Caco-2 (cell line): ENCODE measurements at regions not wholly inside any gene's neighbourhood (a gene's known extent, or its start where the extent isn't known, plus 50 kb on each side); places are given as distances from the start of the nearest gene placed in this dataset.

Source experiments
- BruUV-seq: library from RNA; stranded (reverse); fragments of 400-500 nt; replicated peaks from 2 replicates; lab custom pipeline; 2021; lab: Mats Ljungman, UMichigan
- CTCF ChIA-PET: fragments of 300-600 bp; sonication (Branson Sonifier 250); formaldehyde crosslinking; loops from one replicate; lab custom pipeline; 2022; ENCODE audit warnings: antibody characterized with exemption; lab: Charles Lee
- POLR2A ChIA-PET: fragments of 300-600 bp; sonication (Branson Sonifier 250); formaldehyde crosslinking; loops from one replicate; lab custom pipeline; 2022; ENCODE audit warnings: antibody characterized with exemption; lab: Charles Lee
- DNase-seq, 2 experiments: peaks; one replicate each; pipeline versions ENCODE4 v3.0.0 to v3.0.0-alpha.2; 2020 to 2022
- H3K27me3 ChIP-seq: replicated peaks from 2 replicates; pipeline ENCODE4 v1.6.0; 2011; ENCODE audit warnings: low read length; ENCODE audit not compliant: control insufficient read depth, insufficient read depth
- H3K36me3 ChIP-seq: 2 replicates; pipeline ENCODE4 v1.5.1; 2011; ENCODE audit warnings: low read length; ENCODE audit not compliant: control insufficient read depth, insufficient read depth
- H3K4me1 ChIP-seq: fragments of 250-450 bp; sonication (Bioruptor Pico); 2 replicates; pipeline ENCODE4 v1.5.1; 2020; ENCODE audit warnings: mild to moderate bottlenecking
- H3K4me3 ChIP-seq: 2 replicates; pipeline ENCODE4 v1.5.1; 2011; ENCODE audit warnings: low read depth, mild to moderate bottlenecking, control low read depth, low read length
- H3K9me3 ChIP-seq: fragments of 250-450 bp; sonication (Bioruptor Pico); 2 replicates; pipeline ENCODE4 v1.5.1; 2020; ENCODE audit warnings: mild to moderate bottlenecking, moderate library complexity
- H3K27ac Mint-ChIP-seq: one replicate; pipeline ENCODE4 v1.8.0; 2022; ENCODE audit warnings: mixed read lengths; ENCODE audit not compliant: unreplicated experiment
- H3K27me3 Mint-ChIP-seq: one replicate; pipeline ENCODE4 v1.8.0; 2022; ENCODE audit warnings: mixed read lengths; ENCODE audit not compliant: insufficient read depth, unreplicated experiment
- H3K36me3 Mint-ChIP-seq: one replicate; pipeline ENCODE4 v1.8.0; 2022; ENCODE audit warnings: mild to moderate bottlenecking, mixed read lengths; ENCODE audit not compliant: insufficient read depth, unreplicated experiment
- H3K4me1 Mint-ChIP-seq: one replicate; pipeline ENCODE4 v1.8.0; 2022; ENCODE audit warnings: low read depth, mixed read lengths; ENCODE audit not compliant: unreplicated experiment
- H3K4me3 Mint-ChIP-seq: one replicate; pipeline ENCODE4 v1.8.0; 2022; ENCODE audit warnings: mild to moderate bottlenecking, moderate library complexity, mixed read lengths; ENCODE audit not compliant: unreplicated experiment
- H3K9me3 Mint-ChIP-seq: one replicate; pipeline ENCODE4 v1.8.0; 2022; ENCODE audit warnings: mixed read lengths; ENCODE audit not compliant: unreplicated experiment
- intact Hi-C: fragments of 100-400 bp; cut with micrococcal nuclease; formaldehyde crosslinking; loops from one replicate; pipeline ENCODE4 v1.10.0; 2022; ENCODE audit not compliant: unreplicated experiment
- TF ChIP-seq, protein P1 (sequence below), 2 experiments: fragments of 200-600 bp in 1 of 2; IDR thresholded peaks; 1 replicate in 1 of 2; 2 replicates in 1 of 2; pipeline versions ENCODE4 v1.5.1 to v1.8.0; 2011 to 2022; ENCODE audit warnings: antibody characterized with exemption in 1 of 2, control low read depth in 1 of 2, inconsistent platforms in 1 of 2, low read depth in 1 of 2, low read length in 1 of 2, mild to moderate bottlenecking in 1 of 2, moderate library complexity in 1 of 2; ENCODE audit not compliant: insufficient read depth in 1 of 2, severe bottlenecking in 1 of 2, unreplicated experiment in 1 of 2

DNA sequence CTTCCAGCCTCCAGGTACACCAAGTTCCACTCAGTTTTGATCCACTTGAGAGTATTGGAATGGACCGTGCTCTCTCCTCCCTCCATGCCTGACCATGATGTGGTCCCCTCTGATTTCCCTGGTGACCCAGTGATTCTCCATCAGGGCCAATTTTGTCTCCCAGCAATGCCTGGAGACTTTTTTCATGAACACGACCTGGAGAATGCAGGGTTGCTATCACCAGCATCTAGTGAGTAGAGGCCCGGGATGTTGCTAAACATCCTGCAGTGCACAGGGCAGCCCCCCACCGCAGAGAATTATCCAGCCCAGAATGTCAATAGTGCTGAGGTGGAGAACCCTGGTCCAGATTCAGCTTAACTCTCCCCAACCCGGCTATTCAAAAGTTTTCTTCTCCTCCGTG lies 134.0 kb upstream of the RREB1 start:
- DNase-seq: no peak
- TF ChIP-seq, protein P1, sequence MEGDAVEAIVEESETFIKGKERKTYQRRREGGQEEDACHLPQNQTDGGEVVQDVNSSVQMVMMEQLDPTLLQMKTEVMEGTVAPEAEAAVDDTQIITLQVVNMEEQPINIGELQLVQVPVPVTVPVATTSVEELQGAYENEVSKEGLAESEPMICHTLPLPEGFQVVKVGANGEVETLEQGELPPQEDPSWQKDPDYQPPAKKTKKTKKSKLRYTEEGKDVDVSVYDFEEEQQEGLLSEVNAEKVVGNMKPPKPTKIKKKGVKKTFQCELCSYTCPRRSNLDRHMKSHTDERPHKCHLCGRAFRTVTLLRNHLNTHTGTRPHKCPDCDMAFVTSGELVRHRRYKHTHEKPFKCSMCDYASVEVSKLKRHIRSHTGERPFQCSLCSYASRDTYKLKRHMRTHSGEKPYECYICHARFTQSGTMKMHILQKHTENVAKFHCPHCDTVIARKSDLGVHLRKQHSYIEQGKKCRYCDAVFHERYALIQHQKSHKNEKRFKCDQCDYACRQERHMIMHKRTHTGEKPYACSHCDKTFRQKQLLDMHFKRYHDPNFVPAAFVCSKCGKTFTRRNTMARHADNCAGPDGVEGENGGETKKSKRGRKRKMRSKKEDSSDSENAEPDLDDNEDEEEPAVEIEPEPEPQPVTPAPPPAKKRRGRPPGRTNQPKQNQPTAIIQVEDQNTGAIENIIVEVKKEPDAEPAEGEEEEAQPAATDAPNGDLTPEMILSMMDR (IDR thresholded peaks at IDR 0.05; ENCODE audit: insufficient read depth in 1 of 2, low read depth in 1 of 2, low read length in 1 of 2, severe bottlenecking in 1 of 2, unreplicated experiment in 1 of 2): no peak
- Mint-ChIP-seq H3K4me1 (peaks cover 48% of the 10 kb centered on the region), H3K27me3 (no peaks in the 10 kb centered on the region), H3K27ac (peak overlapping the region; percentile 98), H3K36me3 (peaks cover 9% of the 10 kb centered on the region), H3K9me3 (peaks cover 10% of the 10 kb centered on the region), H3K4me3 (no peak overlapping the region)
- Histone ChIP-seq H3K4me3 (no peak overlapping the region), H3K27me3 (no peaks in the 10 kb centered on the region), H3K4me1 (peaks cover 40% of the 10 kb centered on the region), H3K36me3 (no peaks in the 10 kb centered on the region), H3K9me3 (no peaks in the 10 kb centered on the region)
- BruUV-seq: no TSS peak
- CTCF ChIA-PET: no interaction called here
- intact Hi-C loops: no loop called here
- POLR2A ChIA-PET: no interaction called here

DNA sequence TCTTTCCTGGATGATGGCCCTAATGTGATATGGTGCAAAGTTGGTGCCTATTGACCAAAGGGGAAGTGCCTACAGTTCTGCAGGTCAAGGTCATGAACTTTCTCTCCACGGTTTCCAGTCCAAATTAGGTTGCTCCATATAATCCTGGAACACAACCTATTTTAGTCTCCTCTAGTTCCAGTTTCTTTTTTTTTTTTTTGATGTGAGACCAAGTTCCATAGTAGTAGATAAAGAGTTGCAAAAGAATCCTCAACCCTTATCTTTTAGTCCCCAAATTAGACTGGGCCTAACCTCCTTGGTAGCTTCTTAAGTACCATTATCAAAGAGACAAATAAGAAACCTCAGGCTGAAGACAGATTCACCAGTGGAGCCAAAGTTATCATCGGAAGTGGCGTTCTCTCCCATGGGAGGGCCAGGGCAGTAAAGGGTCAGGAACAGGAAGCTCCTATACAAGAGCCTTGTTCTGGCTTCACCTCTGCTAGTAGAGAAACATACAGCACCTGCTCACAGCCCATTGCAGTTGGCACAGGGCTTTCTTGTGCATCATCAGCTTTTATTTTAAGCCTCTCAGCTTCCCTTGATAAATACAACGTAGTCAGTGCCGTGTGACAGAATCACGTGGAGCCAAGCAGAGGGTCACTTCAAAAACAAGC lies 132.2 kb upstream of the RREB1 start:
- H3K36me3 ChIP-seq: no peaks in the 10 kb centered on the region
- ChIA-PET CTCF (no interaction called here), POLR2A (no interaction called here)
- no peak overlapping the region for H3K4me3 ChIP-seq
- TF ChIP-seq, protein P1 (IDR thresholded peaks at IDR 0.05; ENCODE audit: insufficient read depth in 1 of 2, low read depth in 1 of 2, low read length in 1 of 2, severe bottlenecking in 1 of 2, unreplicated experiment in 1 of 2): no peak
- no peak for DNase-seq
- H3K9me3 Mint-ChIP-seq: peaks cover 10% of the 10 kb centered on the region
- intact Hi-C loops: no loop called here
- H3K27me3 ChIP-seq: no peaks in the 10 kb centered on the region
- no peak overlapping the region for H3K27ac Mint-ChIP-seq
- no peaks in the 10 kb centered on the region for H3K9me3 ChIP-seq
- H3K36me3 Mint-ChIP-seq: no peaks in the 10 kb centered on the region
- peaks cover 24% of the 10 kb centered on the region for H3K4me1 ChIP-seq
- H3K27me3 Mint-ChIP-seq: no peaks in the 10 kb centered on the region
- no peak overlapping the region for H3K4me3 Mint-ChIP-seq
- BruUV-seq: no TSS peak
- peaks cover 31% of the 10 kb centered on the region for H3K4me1 Mint-ChIP-seq

DNA sequence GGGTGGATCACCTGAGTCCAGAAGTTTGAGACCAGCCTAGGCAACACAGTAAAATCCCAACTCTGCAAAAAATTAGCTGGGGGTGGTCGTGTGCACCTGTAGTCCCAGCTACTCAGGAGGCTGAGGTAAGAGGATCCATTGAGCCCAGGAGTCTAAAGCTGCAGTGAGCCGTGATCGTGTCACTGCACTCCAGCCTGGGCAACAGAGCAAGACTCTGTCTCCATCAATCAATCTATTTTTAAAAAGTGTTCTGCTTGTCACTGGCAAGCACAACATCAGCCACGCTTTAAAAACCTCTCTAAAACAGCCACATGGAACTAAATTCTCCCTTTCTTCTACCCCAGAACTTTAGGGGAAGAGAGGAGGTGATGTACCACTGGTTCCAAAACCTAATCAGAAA lies 131.6 kb upstream of the RREB1 start:
- Mint-ChIP-seq H3K27ac (no peak overlapping the region), H3K27me3 (no peaks in the 10 kb centered on the region), H3K4me1 (peaks cover 25% of the 10 kb centered on the region), H3K4me3 (no peak overlapping the region), H3K36me3 (no peaks in the 10 kb centered on the region), H3K9me3 (peaks cover 10% of the 10 kb centered on the region)
- ChIA-PET CTCF (no interaction called here), POLR2A (no interaction called here)
- DNase-seq: no peak
- no peaks in the 10 kb centered on the region for H3K9me3 ChIP-seq
- TF ChIP-seq, protein P1 (IDR thresholded peaks at IDR 0.05; ENCODE audit: insufficient read depth in 1 of 2, low read depth in 1 of 2, low read length in 1 of 2, severe bottlenecking in 1 of 2, unreplicated experiment in 1 of 2): no peak
- H3K4me1 ChIP-seq: peaks cover 18% of the 10 kb centered on the region
- no peaks in the 10 kb centered on the region for H3K36me3 ChIP-seq
- no TSS peak for BruUV-seq
- no peak overlapping the region for H3K4me3 ChIP-seq
- intact Hi-C loops: no loop called here
- H3K27me3 ChIP-seq: no peaks in the 10 kb centered on the region
